Colonic mucosa (tissue), 4 donors: ENCODE measurements at regions not wholly inside any gene's neighbourhood (a gene's known extent, or its start where the extent isn't known, plus 50 kb on each side); places are given as distances from the start of the nearest gene placed in this dataset.

Experiments used
- DNase-seq: peaks from one replicate; pipeline ENCODE4 v3.0.0-alpha.2; 2020
- H3K27ac ChIP-seq: fragments of 200-600 bp; one replicate; pipeline ENCODE4 v1.8.0; 2021
- H3K27me3 ChIP-seq: fragments of 200-600 bp; one replicate; pipeline ENCODE4 v1.8.0; 2021
- H3K36me3 ChIP-seq: fragments of 200-600 bp; one replicate; pipeline ENCODE4 v1.8.0; 2021
- H3K4me1 ChIP-seq: fragments of 200-600 bp; one replicate; pipeline ENCODE4 v1.8.0; 2021; ENCODE audit warnings: mild to moderate bottlenecking
- H3K4me3 ChIP-seq: fragments of 200-600 bp; one replicate; pipeline ENCODE4 v1.8.0; 2021
- H3K9ac ChIP-seq, 2 donors: one replicate each; pipeline ENCODE4 v1.7.0; 2013; ENCODE audit warnings: control low read depth in 2 of 2, low read depth in 2 of 2, low read length in 2 of 2
- H3K9me3 ChIP-seq: fragments of 200-600 bp; one replicate; pipeline ENCODE4 v1.8.0; 2021
- CTCF ChIP-seq: fragments of 200-600 bp; IDR thresholded peaks from one replicate; pipeline ENCODE4 v1.8.0; 2022; ENCODE audit warnings: antibody characterized with exemption, mild to moderate bottlenecking
- intact Hi-C: fragments of 100-400 bp; cut with DNase I; formaldehyde crosslinking; loops from one replicate; pipeline ENCODE4 v1.14.1; 2022
- donor health status: healthy.
- donor health status: DM: no; HTN: no; CAD: no.
- donor health status: DM: no; HTN: no; CAD: no.

GRCh38 chr9:95620314-95620713 lies 103.5 kb upstream of the PTCH1 start:
- intact Hi-C loops: no loop called here
- H3K4me3 ChIP-seq: no peak overlapping the region
- DNase-seq: no peak
- H3K4me1 ChIP-seq: no peaks in the 10 kb centered on the region
- no peaks in the 10 kb centered on the region for H3K27me3 ChIP-seq
- H3K9me3 ChIP-seq: no peaks in the 10 kb centered on the region
- no peak for TF ChIP-seq CTCF
- no peak overlapping the region for H3K27ac ChIP-seq
- H3K9ac ChIP-seq: no peak overlapping the region
- H3K36me3 ChIP-seq: no peaks in the 10 kb centered on the region

DNA sequence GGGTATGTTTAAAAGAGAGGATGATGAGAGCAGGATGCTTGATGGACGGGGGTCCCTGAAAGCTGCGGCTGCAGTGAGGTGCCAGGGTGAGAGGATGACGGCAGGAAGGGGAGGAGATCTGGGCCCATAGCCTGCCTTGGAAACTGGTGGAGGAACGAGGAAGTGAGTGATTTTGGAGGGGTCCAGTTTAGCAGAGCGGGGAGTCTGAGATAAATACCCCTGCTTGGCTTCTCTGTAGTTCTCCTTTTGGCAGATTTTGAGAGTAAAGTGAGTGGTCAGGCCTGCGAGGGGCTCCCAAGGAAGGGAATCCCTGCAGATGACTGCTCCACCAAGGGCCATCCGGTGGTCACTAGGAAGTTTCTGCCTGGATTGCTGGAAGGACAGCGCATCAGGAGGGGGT lies 98.5 kb upstream of the PTCH1 start:
- intact Hi-C loops: no loop called here

DNA sequence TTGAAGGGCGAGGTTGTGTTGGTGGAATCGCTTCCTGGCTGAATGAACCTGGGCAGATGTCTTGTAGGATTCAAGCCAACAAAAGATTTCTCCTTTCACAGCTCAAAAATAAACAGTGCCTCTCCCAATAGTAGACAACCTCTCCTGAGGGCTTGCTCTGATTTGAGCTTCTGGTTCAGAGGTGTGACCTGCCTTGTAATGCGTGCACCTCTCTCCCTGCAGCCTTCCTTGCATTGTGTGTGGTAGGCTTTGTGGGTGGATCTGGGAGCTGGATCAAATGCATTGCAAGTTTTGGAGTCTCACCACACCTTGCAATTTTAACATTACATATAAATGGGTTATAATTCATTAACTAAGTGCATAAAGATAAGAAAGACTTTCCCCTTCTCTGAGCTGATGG lies 96.9 kb upstream of the PTCH1 start:
- Histone ChIP-seq H3K4me3 (no peak overlapping the region), H3K9me3 (no peaks in the 10 kb centered on the region), H3K36me3 (no peaks in the 10 kb centered on the region), H3K4me1 (no peaks in the 10 kb centered on the region), H3K9ac (no peak overlapping the region), H3K27me3 (no peaks in the 10 kb centered on the region), H3K27ac (no peak overlapping the region)
- DNase-seq: no peak
- intact Hi-C loops: no loop called here
- TF ChIP-seq CTCF: no peak

More for the DNA sequence above, 98.5 kb upstream of the PTCH1 start:
- Histone ChIP-seq H3K36me3 (no peaks in the 10 kb centered on the region), H3K27ac (no peak overlapping the region), H3K27me3 (no peaks in the 10 kb centered on the region), H3K4me1 (no peaks in the 10 kb centered on the region), H3K9ac (no peak overlapping the region), H3K4me3 (no peak overlapping the region), H3K9me3 (no peaks in the 10 kb centered on the region)
- no peak for DNase-seq
- TF ChIP-seq CTCF: no peak

- Histone ChIP-seq H3K36me3 (no peaks in the 10 kb centered on the region), H3K9ac (no peak overlapping the region), H3K27ac (no peak overlapping the region), H3K27me3 (no peaks in the 10 kb centered on the region), H3K4me1 (no peaks in the 10 kb centered on the region), H3K4me3 (no peak overlapping the region), H3K9me3 (no peaks in the 10 kb centered on the region)
- TF ChIP-seq CTCF: no peak
- no peak for DNase-seq
- intact Hi-C loops: no loop called here
These were observed 94.6 kb upstream of the PTCH1 start for GRCh38 chr9:95611354-95611753.

GRCh38 chr9:95610006-95610785 lies 93.4 kb upstream of the PTCH1 start:
- no peaks in the 10 kb centered on the region for H3K36me3 ChIP-seq
- intact Hi-C loops: no loop called here
- no peak for TF ChIP-seq CTCF
- H3K27me3 ChIP-seq: no peaks in the 10 kb centered on the region
- H3K27ac ChIP-seq: no peak overlapping the region
- no peaks in the 10 kb centered on the region for H3K4me1 ChIP-seq
- DNase-seq: no peak
- no peak overlapping the region for H3K9ac ChIP-seq
- H3K9me3 ChIP-seq: no peaks in the 10 kb centered on the region
- no peak overlapping the region for H3K4me3 ChIP-seq
